IPS DF 19.7 (cell line): ENCODE measurements at regions not wholly inside any gene's neighbourhood (a gene's known extent, or its start where the extent isn't known, plus 50 kb on each side); places are given as distances from the start of the nearest gene placed in this dataset.

Experiments
- DNase-seq: peaks from one replicate; pipeline ENCODE4 v3.0.0-alpha.2; 2013; ENCODE audit warnings: low read depth, low spot score

DNA sequence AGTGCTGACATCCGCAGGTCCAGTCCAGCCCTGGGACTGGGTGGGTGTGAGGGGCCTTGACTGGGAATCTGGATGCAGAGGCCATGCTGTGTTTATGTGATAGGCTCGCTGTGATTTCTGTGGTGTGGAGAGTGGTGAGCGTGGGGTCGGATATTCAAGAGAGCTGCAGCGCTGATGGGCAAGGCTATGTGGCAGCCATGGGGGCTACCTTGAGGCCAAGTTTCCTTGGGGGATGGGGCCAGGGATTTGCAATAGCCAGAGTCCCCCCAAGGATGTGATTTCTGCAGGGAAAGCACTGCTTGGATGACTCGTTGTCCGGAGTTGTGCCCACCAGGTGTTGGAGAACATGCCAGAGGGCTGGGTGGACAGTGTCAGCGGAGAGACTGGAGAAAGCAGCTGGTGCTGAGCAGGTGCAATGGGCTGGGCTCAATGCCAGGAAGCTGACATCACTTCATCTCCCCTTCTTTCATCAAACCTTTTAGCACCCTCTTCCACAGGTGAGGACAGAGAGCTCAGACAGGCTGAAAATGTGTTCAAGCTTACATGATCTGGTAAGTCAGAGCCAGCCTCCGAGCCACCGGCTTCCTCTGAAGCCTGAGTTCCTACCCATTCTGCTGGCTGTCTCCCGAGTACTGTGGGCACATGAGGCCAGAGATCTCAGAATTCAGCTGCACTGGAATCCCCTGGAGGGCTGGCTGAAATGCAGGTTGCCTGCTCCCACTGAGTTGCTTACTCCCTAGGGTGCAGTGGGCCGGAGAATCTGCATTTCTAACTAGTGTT, 132.9 kb downstream of the RHOU start:
- no peak for DNase-seq

GRCh38 chr1:228868731-228869024, 133.4 kb downstream of the RHOU start:
- no peak for DNase-seq

DNA sequence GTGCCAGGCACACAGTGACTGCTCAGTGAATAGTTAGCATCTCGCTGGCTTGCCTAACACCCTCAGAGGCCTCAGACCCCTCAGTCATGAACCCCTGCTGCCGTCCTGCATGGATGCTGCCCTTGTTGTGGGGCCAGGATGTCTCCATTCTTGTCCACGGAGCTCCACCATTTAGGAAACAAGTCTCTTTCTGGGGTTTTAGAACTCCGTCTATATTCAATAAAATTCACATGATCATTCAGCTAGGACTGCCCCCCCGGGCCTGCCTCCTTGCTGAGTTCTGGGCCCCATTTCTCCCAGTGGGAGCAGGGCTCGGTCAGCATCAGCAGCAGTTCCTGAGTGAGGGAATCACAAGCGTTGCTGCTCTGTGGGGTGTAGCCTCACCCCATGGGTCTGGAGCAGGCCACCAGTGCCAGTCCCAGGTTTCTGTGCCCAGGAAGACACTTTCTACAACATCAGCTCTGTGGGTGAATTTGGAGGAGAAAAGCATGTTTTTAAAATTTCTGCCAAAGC, 134.1 kb downstream of the RHOU start:
- DNase-seq = no peak

GRCh38 chr1:228870041-228870713, 134.9 kb downstream of the RHOU start:
- DNase-seq = no peak

DNA sequence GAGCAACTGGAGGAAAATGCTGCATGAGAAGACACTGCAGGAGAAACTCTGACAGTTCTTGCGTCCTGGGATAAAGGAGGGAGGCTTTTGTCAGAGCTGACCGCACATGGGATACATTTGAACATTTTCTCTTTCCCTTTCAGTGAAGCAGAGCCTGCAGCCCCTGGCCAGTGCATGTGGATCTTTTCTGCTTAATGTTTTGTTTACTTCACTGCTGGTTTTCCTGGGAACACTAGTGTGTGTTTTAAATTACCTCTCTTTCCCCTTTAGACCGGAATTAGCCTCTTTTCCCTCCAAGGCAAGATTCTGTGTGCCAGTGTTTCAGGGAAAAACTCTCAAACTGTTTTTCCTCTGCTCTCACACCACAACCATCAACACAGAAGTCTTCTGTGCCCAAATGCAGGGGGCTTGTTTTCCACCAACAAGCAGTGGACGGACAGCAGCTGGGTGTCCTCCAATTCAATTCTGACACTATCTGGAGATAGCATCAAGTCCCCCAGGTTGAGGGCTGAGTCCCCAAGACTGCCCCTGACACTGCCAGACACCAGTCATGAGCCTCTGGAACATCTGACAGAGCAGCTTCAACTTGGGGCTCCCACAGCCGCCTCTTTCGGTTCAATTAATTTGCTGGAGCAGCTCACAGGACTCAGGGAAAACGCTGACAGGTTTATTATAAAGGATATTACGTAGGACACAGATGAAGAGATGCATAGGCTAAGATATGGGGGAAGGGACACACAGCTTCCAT, 136.2 kb downstream of the RHOU start:
- DNase-seq = no peak

DNA sequence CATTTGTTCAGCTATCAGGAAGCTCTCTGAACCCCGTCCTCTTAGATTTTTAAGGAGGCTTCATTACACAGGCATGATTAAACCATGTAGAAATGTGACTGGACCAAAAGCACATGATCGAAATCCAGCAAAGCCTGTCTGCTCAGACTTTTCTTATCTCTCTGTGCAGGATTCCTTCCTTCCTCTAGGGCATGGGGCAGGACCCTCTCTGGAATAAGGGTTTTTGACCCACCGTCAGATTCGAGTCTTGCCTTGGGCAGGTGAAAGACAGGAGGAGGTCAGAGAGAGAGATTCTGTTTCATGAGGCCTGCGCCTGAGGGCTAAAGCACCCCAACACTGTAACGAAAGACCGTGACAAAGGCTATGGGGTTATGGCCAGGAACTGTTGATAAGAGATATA, 136.8 kb downstream of the RHOU start:
- no peak for DNase-seq

DNA sequence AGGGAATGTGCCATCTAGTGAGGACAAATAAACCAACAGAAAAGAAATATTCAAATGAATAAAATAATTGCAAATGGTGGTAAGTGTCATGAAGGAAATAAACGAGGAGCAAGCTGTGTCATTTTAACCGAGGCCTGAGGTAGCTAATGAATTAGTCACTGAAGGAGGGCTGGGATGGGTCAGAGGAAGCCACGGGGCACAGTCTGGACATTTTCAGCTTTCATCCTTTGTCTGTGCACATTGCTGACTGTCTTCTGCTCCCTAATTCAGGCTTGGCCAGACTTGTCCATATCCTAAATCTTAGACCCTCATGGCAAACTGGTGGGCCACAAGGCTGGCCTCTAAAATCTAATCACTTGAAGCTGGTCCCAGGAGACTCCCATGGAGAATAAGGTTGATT, 138.4 kb downstream of the RHOU start:
- no peak for DNase-seq

GRCh38 chr1:228875741-228876140, 140.5 kb downstream of the RHOU start:
- no peak for DNase-seq

DNA sequence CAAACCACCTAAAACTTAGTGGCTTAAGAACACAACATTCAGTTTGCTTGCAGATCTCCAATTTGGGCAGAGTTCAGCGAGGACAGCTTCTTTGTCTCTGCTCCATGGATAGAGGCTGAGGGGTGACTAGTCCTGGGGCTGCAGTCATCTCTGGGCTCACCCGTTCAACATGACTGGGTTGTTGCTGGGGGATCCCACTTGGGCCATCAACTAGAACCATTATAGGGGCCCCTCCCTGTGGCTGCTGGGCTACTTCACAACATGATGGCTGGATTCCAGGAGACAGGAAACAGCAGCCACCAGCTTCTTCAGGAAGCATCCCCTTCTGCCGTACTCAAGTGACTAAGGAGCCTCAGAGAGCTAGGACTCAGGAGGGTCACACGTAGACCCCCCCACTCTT, 140.9 kb downstream of the RHOU start:
- DNase-seq = no peak

DNA sequence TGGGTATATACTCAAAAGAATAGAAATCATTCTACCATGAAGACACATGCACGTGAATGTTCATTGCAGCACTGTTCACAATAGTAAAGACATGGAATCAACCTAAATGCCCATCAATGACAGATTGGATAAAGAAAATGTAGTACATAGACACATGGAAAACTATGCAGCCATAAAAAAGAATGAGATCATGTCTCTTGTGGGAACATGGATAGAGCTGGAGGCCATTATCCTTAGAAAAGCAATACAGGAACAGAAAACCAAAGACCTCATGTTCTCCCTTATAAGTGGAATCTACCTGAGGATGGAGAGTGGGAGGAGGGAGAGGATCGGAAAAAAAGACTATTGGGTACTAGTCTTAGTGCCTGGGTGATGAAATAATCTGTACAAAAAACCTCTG, 143.9 kb downstream of the RHOU start:
- no peak for DNase-seq

DNA sequence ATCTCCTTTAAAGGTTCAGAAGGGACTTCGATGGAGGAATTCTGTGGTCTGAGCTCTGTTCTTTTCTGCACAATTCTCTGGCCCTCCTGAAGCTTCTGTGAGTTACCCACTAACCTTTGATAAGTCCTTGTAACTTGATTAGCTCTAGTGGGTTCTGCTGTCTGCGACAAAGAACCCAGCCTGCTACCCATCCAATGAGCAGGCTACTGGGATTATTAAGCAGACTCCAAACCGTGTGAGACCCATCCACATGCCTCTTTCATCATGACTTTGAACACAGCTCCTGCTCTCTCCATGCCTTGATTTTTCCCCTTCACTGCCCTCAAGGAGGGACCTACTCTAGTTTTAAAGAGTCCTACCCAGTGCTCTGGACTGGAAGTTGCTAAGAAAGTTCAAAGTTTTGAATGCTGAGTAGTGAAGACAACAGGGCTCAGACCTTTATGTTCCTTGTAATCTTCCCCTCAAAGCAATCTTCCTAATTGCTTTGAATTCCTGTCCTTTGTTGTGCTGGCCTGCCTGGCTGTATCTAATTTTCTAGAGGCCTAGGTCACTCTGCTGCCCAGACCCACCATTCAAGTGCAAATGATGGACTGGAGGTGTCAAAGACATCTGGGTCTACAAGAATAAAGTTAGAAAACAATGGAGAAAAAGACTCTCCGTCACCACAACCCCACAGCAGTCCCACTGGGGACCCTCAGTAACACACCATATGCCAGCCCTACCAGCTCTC, 146.9 kb downstream of the RHOU start:
- no peak for DNase-seq

- no peak for DNase-seq
Measured at GRCh38 chr1:228882771-228883450, 147.6 kb downstream of the RHOU start.

DNA sequence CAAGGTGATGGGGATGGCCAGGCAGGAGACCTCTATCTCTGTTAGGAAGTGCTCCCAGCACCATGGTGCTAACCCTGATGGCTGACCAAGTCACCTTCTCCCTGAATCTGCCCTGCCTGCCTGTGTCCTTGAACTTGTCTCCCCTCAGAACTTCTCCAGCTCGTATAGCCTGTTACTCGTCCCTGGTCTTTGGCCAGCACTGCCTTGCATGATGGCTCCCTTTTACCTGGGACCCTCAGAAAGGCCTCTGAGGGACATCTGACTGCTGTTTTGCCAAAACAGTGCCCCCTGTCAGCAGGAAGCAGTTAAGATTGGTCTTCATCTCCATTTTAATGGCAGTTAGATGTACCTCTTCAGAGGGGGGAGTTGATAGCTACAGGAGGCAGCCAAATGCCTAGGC, 148.3 kb downstream of the RHOU start:
- DNase-seq = no peak

DNA sequence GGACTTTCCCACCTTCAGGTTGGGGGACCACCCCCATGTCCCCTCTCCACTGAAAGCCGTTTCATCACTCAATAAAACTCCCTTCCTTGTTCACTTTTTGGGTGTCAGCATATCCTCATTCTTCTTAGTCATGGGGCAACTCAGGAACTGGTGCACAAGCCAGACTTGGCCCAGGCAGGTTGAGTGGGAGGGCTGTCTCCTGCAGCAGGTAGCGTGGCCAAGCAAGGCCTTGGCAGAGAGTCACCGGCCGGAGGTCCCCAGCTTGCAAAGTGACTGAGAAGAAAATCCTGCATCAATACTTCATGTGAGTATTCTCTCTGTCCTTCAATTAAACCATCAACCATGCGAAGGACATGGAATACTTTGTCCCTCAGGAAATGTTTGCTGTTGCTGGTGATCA, 148.9 kb downstream of the RHOU start:
- no peak for DNase-seq

DNA sequence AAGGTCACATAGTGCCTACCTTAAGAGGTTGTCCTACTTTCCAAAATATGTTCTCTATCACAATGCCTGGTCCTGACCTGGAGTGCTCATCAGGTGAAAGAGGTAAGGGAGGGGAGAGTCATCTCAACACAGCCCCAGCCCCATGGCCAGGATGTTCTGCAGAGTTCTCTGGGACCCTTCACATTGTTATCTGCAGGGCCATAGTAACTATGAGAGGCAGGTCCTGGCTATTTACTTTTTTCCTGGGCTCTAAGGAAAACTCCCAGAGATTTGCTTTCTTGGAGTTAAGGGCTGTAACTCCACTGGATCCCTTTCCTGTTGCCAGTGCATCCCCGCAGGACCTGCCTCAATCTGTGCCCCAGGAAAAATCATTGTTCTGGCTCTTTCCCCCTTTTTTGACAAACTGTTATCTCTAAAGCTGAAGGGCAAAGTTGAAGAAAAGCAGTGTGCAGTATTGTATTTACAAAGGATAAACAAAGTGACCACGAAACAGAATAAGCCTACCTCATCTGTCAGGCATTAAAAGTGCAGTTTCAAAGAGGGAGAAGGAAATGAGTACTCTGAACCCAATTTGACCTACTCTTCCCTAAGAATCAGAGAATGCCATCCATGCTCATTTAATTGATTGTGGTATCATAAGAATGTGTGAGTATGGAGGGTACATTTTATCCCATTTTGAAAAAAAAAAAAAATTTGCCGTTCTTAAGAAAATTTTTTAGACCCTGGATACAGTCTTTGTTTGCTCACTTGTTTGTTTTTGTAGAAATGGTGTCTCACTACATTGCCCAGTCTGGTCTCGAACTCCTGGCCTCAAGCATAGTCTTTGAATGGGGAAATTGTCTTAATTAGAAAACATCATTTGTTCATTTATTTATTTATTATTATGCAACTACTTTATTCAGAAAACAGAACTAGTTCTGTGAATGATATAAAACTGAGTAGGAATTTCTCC, 149.6 kb downstream of the RHOU start:
- no peak for DNase-seq

DNA sequence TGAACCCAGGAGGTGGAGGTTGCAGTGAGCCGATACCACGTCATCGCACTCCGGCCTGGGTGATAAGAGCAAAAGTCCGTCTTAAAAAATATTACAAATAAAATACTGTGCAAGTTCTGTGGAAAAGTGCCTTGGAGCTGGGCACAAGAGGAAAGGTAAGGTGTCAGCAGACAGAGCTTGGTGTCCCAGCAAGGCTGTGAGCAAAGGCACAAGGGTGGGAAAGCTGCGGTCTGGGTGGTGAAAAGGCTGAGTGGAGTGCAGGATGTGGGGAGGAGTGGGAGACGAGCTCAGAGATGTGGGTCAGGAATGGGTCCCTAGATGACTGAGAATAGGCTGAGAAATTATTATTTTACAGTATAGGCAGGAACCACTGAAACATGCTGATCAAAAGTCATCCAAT, 150.6 kb downstream of the RHOU start:
- no peak for DNase-seq

DNA sequence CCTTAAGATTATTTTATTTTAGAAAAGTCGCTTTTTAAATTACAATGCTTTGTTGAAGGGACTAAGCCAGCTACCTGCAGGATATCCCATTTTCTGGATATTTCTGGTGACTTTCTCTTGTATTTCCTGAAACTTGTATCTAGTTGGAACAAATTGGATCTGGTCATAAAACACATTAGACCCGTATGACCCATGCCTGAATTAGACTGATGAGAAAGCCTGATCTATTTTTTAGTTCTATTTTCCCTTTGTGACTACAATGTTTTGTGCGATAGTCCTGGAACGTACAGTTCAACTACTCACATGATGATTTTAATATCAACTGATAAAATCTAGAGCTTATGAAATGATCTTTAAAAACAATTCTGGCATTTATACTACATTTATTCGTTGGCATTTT, 151.8 kb downstream of the RHOU start:
- DNase-seq = no peak

- no peak for DNase-seq
Measured at GRCh38 chr1:228887960-228888359, 152.7 kb downstream of the RHOU start.

DNA sequence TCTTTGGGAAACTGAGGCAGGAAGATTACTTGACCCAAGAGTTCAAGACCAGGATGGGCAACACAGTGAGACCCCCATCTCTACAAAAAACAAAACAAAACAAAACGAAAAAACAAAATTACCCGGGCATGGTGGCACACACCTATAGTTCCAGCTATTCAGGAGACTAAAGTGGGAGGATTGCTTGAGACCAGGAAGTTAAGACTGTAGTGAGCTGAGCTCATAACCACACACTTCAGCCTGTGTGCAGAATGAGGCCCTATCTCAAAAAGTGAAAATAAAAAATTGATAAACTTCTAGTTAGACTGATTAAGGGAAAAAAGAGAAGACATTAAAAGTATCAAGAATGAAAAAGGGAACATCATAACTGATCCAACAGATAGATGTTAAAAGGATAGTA, 154.0 kb downstream of the RHOU start:
- DNase-seq = no peak

- no peak for DNase-seq
Measured at GRCh38 chr1:228891272-228892034, 156.2 kb downstream of the RHOU start.
